ENCODE measurements at regions not wholly inside any gene's neighbourhood (a gene's known extent, or its start where the extent isn't known, plus 50 kb on each side); places are given as distances from the start of the nearest gene placed in this dataset.

- TF ChIP-seq CTCF (IDR thresholded peaks at IDR 0.05) (no peak), TAF1 (IDR thresholded peaks at IDR 0.05; ENCODE audit: borderline replicate concordance, low read depth, low read length) (no peak), EP300 (IDR thresholded peaks at IDR 0.05; ENCODE audit: borderline replicate concordance in 1 of 2, low read depth in 1 of 2, low read length in 1 of 2) (no peak), RCOR1 (IDR thresholded peaks at IDR 0.05; ENCODE audit: low read length) (no peak), SMC3 (IDR thresholded peaks at IDR 0.05; ENCODE audit: low read depth, low read length) (no peak)
Measured at GRCh38 chr6:47905717-47906116, 123.9 kb downstream of the OPN5 start.

Measured in SK-N-SH (cell line).